Lower lobe of right lung (tissue), 2 donors: ENCODE measurements at regions not wholly inside any gene's neighbourhood (a gene's known extent, or its start where the extent isn't known, plus 50 kb on each side); places are given as distances from the start of the nearest gene placed in this dataset.
A peak's percentile ranks its signal among the peaks of the same experiment; 100 is the strongest.

Experiments used
- ATAC-seq, 2 donors: fragments of 200-7000 bp; cut with Tn5 transposase; one replicate each; pipeline ENCODE4 v1.9.1; 2020 to 2022; ENCODE audit warnings: mild to moderate bottlenecking in 2 of 2, moderate library complexity in 2 of 2
- DNase-seq: peaks from one replicate; pipeline ENCODE4 v3.0.0-alpha.2; 2020
- H3K27ac ChIP-seq: fragments of 200-600 bp; one replicate; pipeline ENCODE4 v1.8.0; 2022
- H3K27me3 ChIP-seq: fragments of 200-600 bp; one replicate; pipeline ENCODE4 v1.8.0; 2022; ENCODE audit warnings: low read depth
- H3K36me3 ChIP-seq: fragments of 200-600 bp; one replicate; pipeline ENCODE4 v1.8.0; 2022; ENCODE audit warnings: mild to moderate bottlenecking
- H3K4me1 ChIP-seq: fragments of 200-600 bp; one replicate; pipeline ENCODE4 v1.8.0; 2022
- H3K4me3 ChIP-seq: fragments of 200-600 bp; one replicate; pipeline ENCODE4 v1.8.0; 2022; ENCODE audit warnings: mild to moderate bottlenecking
- H3K9me3 ChIP-seq: fragments of 200-600 bp; one replicate; pipeline ENCODE4 v1.8.0; 2022
- CTCF ChIP-seq: fragments of 200-600 bp; IDR thresholded peaks from one replicate; pipeline ENCODE4 v1.8.0; 2022; ENCODE audit warnings: antibody characterized with exemption, mild to moderate bottlenecking
- intact Hi-C: fragments of 100-400 bp; cut with DNase I; formaldehyde crosslinking; loops from one replicate; pipeline ENCODE4 v1.11.0; 2022
- donor health status: DM: no; HTN: yes; CAD: no; lungs with severe emphysema.

GRCh38 chr5:116378007-116378776 is 196.4 kb downstream of the SEMA6A start:
- no peaks in the 10 kb centered on the region for H3K9me3 ChIP-seq
- TF ChIP-seq CTCF, result no peak
- intact Hi-C loops, result no loop called here
- no peak overlapping the region for H3K4me3 ChIP-seq
- DNase-seq, result no peak
- peaks cover under 1% of the 10 kb centered on the region for H3K4me1 ChIP-seq
- H3K36me3 ChIP-seq, result no peaks in the 10 kb centered on the region
- no peak overlapping the region for H3K27ac ChIP-seq
- no peak for ATAC-seq
- H3K27me3 ChIP-seq, result no peaks in the 10 kb centered on the region

- no peak for TF ChIP-seq CTCF
- Histone ChIP-seq H3K27me3 (no peaks in the 10 kb centered on the region), H3K36me3 (no peaks in the 10 kb centered on the region), H3K27ac (no peak overlapping the region), H3K4me3 (no peak overlapping the region), H3K9me3 (no peaks in the 10 kb centered on the region), H3K4me1 (peaks cover 8% of the 10 kb centered on the region)
- intact Hi-C loops, result no loop called here
- DNase-seq, result no peak
- ATAC-seq, result no peak
Measured at GRCh38 chr5:116377276-116378006, 197.2 kb downstream of the SEMA6A start.

GRCh38 chr5:116375926-116376325 is 198.7 kb downstream of the SEMA6A start:
- peaks cover 21% of the 10 kb centered on the region for H3K4me1 ChIP-seq
- peak overlapping the region; percentile 26 for H3K27ac ChIP-seq
- H3K27me3 ChIP-seq, result no peaks in the 10 kb centered on the region
- TF ChIP-seq CTCF, result no peak
- no peak overlapping the region for H3K4me3 ChIP-seq
- DNase-seq (no peak), ATAC-seq (no peak)
- H3K36me3 ChIP-seq, result no peaks in the 10 kb centered on the region
- H3K9me3 ChIP-seq, result no peaks in the 10 kb centered on the region
- intact Hi-C loops, result no loop called here

- no peaks in the 10 kb centered on the region for H3K9me3 ChIP-seq
- no peak overlapping the region for H3K27ac ChIP-seq
- no peaks in the 10 kb centered on the region for H3K27me3 ChIP-seq
- no peak for DNase-seq
- TF ChIP-seq CTCF, result no peak
- intact Hi-C loops, result no loop called here
- H3K4me1 ChIP-seq, result peaks cover 21% of the 10 kb centered on the region
- no peaks in the 10 kb centered on the region for H3K36me3 ChIP-seq
- ATAC-seq, result no peak
- H3K4me3 ChIP-seq, result no peak overlapping the region
Measured at GRCh38 chr5:116374434-116374852, 200.2 kb downstream of the SEMA6A start.

- intact Hi-C loops, result no loop called here
- Histone ChIP-seq H3K27ac (peak overlapping the region; percentile 34), H3K27me3 (no peaks in the 10 kb centered on the region), H3K36me3 (no peaks in the 10 kb centered on the region), H3K4me3 (no peak overlapping the region), H3K4me1 (peaks cover 21% of the 10 kb centered on the region), H3K9me3 (no peaks in the 10 kb centered on the region)
- ATAC-seq (no peak), DNase-seq (no peak)
- no peak for TF ChIP-seq CTCF
Measured at GRCh38 chr5:116372931-116373597, 201.6 kb downstream of the SEMA6A start.
